OCI-LY3 (cell line): ENCODE measurements at regions not wholly inside any gene's neighbourhood (a gene's known extent, or its start where the extent isn't known, plus 50 kb on each side); places are given as distances from the start of the nearest gene placed in this dataset.

Experiments
- EZH2phosphoT487 ChIP-seq: fragments of 200-600 bp; shearing (Covaris generic); IDR thresholded peaks from 2 replicates; pipeline ENCODE4 v1.6.1; 2018; ENCODE audit warnings: antibody characterized with exemption, mixed run types, low read depth
- TF ChIP-seq, protein P1 (sequence below): fragments of 200-600, 300-600 bp; sonication (generic); IDR thresholded peaks from 2 replicates; pipeline ENCODE4 v1.5.1; 2014; ENCODE audit warnings: antibody characterized with exemption, low read length, low read depth

DNA sequence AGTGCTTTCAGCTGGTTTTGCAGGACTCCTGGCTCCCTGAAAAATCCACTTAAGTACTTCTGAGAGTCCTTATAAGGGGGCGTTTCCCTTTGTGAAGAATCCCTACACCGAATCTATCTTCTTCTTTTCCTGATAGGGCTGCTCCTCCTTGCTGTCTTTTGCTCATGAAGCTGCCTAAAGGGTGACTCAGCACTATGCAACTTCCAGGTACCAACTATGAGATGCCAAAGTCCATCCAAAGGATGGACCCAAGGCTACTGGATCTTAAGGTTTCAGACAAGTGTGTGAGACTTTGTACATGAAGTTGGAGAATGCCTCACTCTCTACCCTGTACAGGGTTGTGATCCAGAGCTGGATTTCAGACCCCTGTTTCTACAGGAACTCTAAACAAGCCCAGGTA lies 485.0 kb upstream of the FAT1 start:
- TF ChIP-seq, protein P1, sequence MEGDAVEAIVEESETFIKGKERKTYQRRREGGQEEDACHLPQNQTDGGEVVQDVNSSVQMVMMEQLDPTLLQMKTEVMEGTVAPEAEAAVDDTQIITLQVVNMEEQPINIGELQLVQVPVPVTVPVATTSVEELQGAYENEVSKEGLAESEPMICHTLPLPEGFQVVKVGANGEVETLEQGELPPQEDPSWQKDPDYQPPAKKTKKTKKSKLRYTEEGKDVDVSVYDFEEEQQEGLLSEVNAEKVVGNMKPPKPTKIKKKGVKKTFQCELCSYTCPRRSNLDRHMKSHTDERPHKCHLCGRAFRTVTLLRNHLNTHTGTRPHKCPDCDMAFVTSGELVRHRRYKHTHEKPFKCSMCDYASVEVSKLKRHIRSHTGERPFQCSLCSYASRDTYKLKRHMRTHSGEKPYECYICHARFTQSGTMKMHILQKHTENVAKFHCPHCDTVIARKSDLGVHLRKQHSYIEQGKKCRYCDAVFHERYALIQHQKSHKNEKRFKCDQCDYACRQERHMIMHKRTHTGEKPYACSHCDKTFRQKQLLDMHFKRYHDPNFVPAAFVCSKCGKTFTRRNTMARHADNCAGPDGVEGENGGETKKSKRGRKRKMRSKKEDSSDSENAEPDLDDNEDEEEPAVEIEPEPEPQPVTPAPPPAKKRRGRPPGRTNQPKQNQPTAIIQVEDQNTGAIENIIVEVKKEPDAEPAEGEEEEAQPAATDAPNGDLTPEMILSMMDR = no peak
- TF ChIP-seq EZH2phosphoT487 = no peak
